ENCODE measurements at regions not wholly inside any gene's neighbourhood (a gene's known extent, or its start where the extent isn't known, plus 50 kb on each side); places are given as distances from the start of the nearest gene placed in this dataset.

DNA sequence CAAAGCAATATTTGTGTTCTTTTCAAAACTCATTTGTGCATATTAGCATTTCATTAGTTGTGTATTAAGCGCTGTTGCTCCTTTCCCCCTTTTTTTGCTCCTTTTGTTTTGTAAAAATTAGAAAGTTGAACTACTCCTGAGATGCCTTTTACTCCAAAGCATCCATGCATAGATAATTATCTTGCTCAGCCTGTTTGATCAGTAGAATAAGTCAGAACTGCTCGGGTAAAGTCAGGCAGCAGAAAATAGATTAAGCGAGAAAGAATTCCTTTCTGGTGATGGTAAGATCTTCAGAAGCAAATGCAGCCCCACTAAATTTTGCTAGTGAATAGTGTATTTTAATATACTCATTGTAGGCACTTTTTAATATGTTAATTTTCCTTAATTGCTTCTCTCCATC is 227.1 kb downstream of the TEX36 start:
- no peaks in the 10 kb centered on the region for H3K36me3 Mint-ChIP-seq (ENCODE audit: low read depth)
- no peak overlapping the region for H3K27ac Mint-ChIP-seq (ENCODE audit: unreplicated experiment)
- H3K4me1 Mint-ChIP-seq (ENCODE audit: low read depth) = no peaks in the 10 kb centered on the region
- DNase-seq (ENCODE audit: low spot score) = no peak
- H3K27me3 Mint-ChIP-seq (ENCODE audit: low read depth) = peaks cover 25% of the 10 kb centered on the region
- no peak overlapping the region for H3K4me3 Mint-ChIP-seq (ENCODE audit: unreplicated experiment)
- no peaks in the 10 kb centered on the region for H3K9me3 Mint-ChIP-seq (ENCODE audit: low read depth)
- TF ChIP-seq CTCF (IDR thresholded peaks at IDR 0.05) = no peak

DNA sequence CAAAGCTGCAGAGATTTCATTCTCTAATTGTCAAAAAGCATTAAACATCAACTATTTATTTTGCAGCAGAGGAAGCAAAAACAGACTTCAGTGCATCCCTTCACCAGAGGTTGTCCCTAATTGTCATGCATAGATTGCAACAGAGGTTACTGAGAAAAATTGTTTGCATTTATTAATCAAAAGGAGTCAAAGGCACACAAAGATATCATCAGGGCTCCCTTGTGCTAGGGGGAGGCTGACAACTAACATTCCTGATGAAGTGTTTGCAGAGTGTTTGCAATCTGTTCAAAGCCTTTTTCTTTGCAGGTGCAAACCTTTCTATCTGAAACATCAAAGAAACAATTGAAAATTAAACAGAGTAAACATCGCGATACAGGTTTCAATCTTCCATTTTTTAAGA is 227.5 kb downstream of the TEX36 start:
- Mint-ChIP-seq H3K27me3 (ENCODE audit: low read depth) (peaks cover 25% of the 10 kb centered on the region), H3K27ac (ENCODE audit: unreplicated experiment) (no peak overlapping the region), H3K4me3 (ENCODE audit: unreplicated experiment) (no peak overlapping the region), H3K4me1 (ENCODE audit: low read depth) (no peaks in the 10 kb centered on the region), H3K36me3 (ENCODE audit: low read depth) (no peaks in the 10 kb centered on the region), H3K9me3 (ENCODE audit: low read depth) (no peaks in the 10 kb centered on the region)
- TF ChIP-seq CTCF (IDR thresholded peaks at IDR 0.05) = no peak
- no peak for DNase-seq (ENCODE audit: low spot score)

- Mint-ChIP-seq H3K27ac (ENCODE audit: unreplicated experiment) (no peak overlapping the region), H3K4me3 (ENCODE audit: unreplicated experiment) (no peak overlapping the region), H3K9me3 (ENCODE audit: low read depth) (no peaks in the 10 kb centered on the region), H3K4me1 (ENCODE audit: low read depth) (no peaks in the 10 kb centered on the region), H3K27me3 (ENCODE audit: low read depth) (peaks cover 23% of the 10 kb centered on the region), H3K36me3 (ENCODE audit: low read depth) (no peaks in the 10 kb centered on the region)
- no peak for TF ChIP-seq CTCF (IDR thresholded peaks at IDR 0.05)
- DNase-seq (ENCODE audit: low spot score) = no peak
These were observed 231.6 kb downstream of the TEX36 start for GRCh38 chr10:125451319-125451718.

- no peak for TF ChIP-seq CTCF (IDR thresholded peaks at IDR 0.05)
- no peak overlapping the region for H3K4me3 Mint-ChIP-seq (ENCODE audit: unreplicated experiment)
- no peak for DNase-seq (ENCODE audit: low spot score)
These were observed 232.7 kb downstream of the TEX36 start for GRCh38 chr10:125450218-125450617.

DNA sequence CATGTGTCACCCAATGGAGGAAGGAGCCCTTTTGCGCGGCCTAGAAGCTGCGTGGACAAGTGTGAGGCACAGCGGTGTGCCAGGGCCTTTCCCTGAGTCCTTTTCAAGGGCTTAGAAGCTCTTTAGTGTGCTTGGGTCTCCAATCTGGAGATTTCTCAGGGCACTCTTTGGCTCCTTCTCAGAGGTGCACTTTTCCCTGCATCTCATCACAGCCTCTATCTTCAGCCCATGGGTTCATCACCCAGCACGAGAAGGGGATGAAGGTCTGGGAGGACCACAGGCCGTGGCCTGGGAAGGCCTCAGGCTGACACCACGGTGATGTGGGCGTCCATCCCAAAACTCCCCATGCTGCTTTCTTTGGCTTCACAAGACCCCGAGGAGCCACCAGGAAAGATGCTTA is 233.4 kb downstream of the TEX36 start:
- Mint-ChIP-seq H3K4me3 (ENCODE audit: unreplicated experiment) (no peak overlapping the region), H3K4me1 (ENCODE audit: low read depth) (no peaks in the 10 kb centered on the region), H3K27ac (ENCODE audit: unreplicated experiment) (no peak overlapping the region), H3K27me3 (ENCODE audit: low read depth) (peaks cover 14% of the 10 kb centered on the region), H3K36me3 (ENCODE audit: low read depth) (no peaks in the 10 kb centered on the region), H3K9me3 (ENCODE audit: low read depth) (no peaks in the 10 kb centered on the region)
- no peak for DNase-seq (ENCODE audit: low spot score)
- TF ChIP-seq CTCF (IDR thresholded peaks at IDR 0.05) = no peak

More at GRCh38 chr10:125450218-125450617, 232.7 kb downstream of the TEX36 start:
- Mint-ChIP-seq H3K4me1 (ENCODE audit: low read depth) (no peaks in the 10 kb centered on the region), H3K27ac (ENCODE audit: unreplicated experiment) (no peak overlapping the region), H3K27me3 (ENCODE audit: low read depth) (peaks cover 17% of the 10 kb centered on the region), H3K9me3 (ENCODE audit: low read depth) (no peaks in the 10 kb centered on the region), H3K36me3 (ENCODE audit: low read depth) (no peaks in the 10 kb centered on the region)
